H1 (cell line): ENCODE measurements at regions not wholly inside any gene's neighbourhood (a gene's known extent, or its start where the extent isn't known, plus 50 kb on each side); places are given as distances from the start of the nearest gene placed in this dataset.

ENCODE experiments used
- CTCF ChIA-PET: fragments of 300-600 bp; sonication (Branson Sonifier 250); formaldehyde crosslinking; loops from one replicate; lab custom pipeline; 2021; ENCODE audit not compliant: partially characterized antibody; lab: Charles Lee
- POLR2A ChIA-PET: fragments of 300-600 bp; sonication (Branson Sonifier 250); formaldehyde crosslinking; loops from one replicate; lab custom pipeline; 2021; ENCODE audit warnings: inconsistent platforms; ENCODE audit not compliant: partially characterized antibody; lab: Charles Lee
- DNase-seq, 2 experiments: peaks; one replicate each; pipeline versions ENCODE4 v3.0.0 to v3.0.0-alpha.2; 2010 to 2022; ENCODE audit warnings: low spot score in 2 of 2, low read depth in 1 of 2, mixed read lengths in 1 of 2
- FAIRE-seq: peaks from 2 replicates; lab custom pipeline; 2011; peaks lifted over from hg19 to GRCh38; lab: Jason Lieb, UNC
- H2AFZ ChIP-seq: 2 replicates; pipeline ENCODE4 v1.8.1; 2012; ENCODE audit warnings: low read length, inconsistent platforms
- H2AK5ac ChIP-seq: 2 replicates; pipeline ENCODE4 v1.6.1; 2013; ENCODE audit warnings: low read depth, low read length
- H2BK120ac ChIP-seq: replicated peaks from 2 replicates; pipeline ENCODE3; 2013; ENCODE audit warnings: low read depth, low read length, inconsistent platforms
- H2BK12ac ChIP-seq: 2 replicates; pipeline ENCODE4 v1.6.1; 2013; ENCODE audit warnings: low read depth, low read length
- H2BK15ac ChIP-seq: 2 replicates; pipeline ENCODE4 v1.6.1; 2013; ENCODE audit warnings: low read length
- H2BK20ac ChIP-seq: 2 replicates; pipeline ENCODE4 v1.6.1; 2013; ENCODE audit warnings: low read length
- H2BK5ac ChIP-seq: 2 replicates; pipeline ENCODE4 v1.6.1; 2013; ENCODE audit warnings: low read depth, low read length
- H3K14ac ChIP-seq: 2 replicates; pipeline ENCODE4 v1.6.1; 2013; ENCODE audit warnings: inconsistent platforms; ENCODE audit not compliant: insufficient read length
- H3K18ac ChIP-seq: 2 replicates; pipeline ENCODE4 v1.6.1; 2013; ENCODE audit warnings: low read length; ENCODE audit errors: extremely low read depth
- H3K23ac ChIP-seq: 2 replicates; pipeline ENCODE4 v1.6.1; 2013; ENCODE audit warnings: inconsistent platforms; ENCODE audit not compliant: insufficient read length
- H3K23me2 ChIP-seq: 2 replicates; pipeline ENCODE4 v1.6.1; 2013; ENCODE audit warnings: low read depth, low read length
- H3K27ac ChIP-seq: 2 replicates; pipeline ENCODE4 v1.6.1; 2011; ENCODE audit warnings: low read depth, low read length, inconsistent platforms
- H3K27me3 ChIP-seq, 4 experiments: replicated peaks in 1 of 4; 1 replicate in 1 of 4; 2 replicates in 3 of 4; pipeline versions ENCODE4 v1.6.1 to v1.8.1; 2011 to 2013; ENCODE audit warnings: low read length in 3 of 4, mild to moderate bottlenecking in 3 of 4, inconsistent platforms in 2 of 4, mixed read lengths in 2 of 4, moderate library complexity in 1 of 4; ENCODE audit not compliant: control insufficient read depth in 3 of 4, insufficient read depth in 3 of 4; ENCODE audit errors: extremely low read depth in 1 of 4
- H3K36me3 ChIP-seq, 4 experiments: 2 replicates each; pipeline versions ENCODE4 v1.6.1 to v1.8.1; 2011 to 2013; ENCODE audit warnings: mild to moderate bottlenecking in 4 of 4, low read length in 3 of 4, moderate library complexity in 2 of 4, control low read depth in 1 of 4, inconsistent platforms in 1 of 4; ENCODE audit not compliant: insufficient read depth in 4 of 4, control insufficient read depth in 2 of 4
- H3K4ac ChIP-seq: replicated peaks from 2 replicates; pipeline ENCODE3; 2013; ENCODE audit warnings: low read length, low read depth, mixed read lengths, inconsistent platforms; ENCODE audit not compliant: insufficient read length
- H3K4me1 ChIP-seq, 4 experiments: replicated peaks in 1 of 4; 1 replicate in 1 of 4; 2 replicates in 3 of 4; pipeline versions ENCODE4 v1.6.1 to v1.8.1; 2011 to 2013; ENCODE audit warnings: low read length in 3 of 4, inconsistent platforms in 2 of 4, mixed read lengths in 1 of 4; ENCODE audit not compliant: insufficient read depth in 4 of 4, control insufficient read depth in 3 of 4
- H3K4me2 ChIP-seq, 2 experiments: 2 replicates each; pipeline versions ENCODE4 v1.6.1 to v1.8.1; 2011 to 2013; ENCODE audit warnings: low read depth in 2 of 2, low read length in 2 of 2, control low read depth in 1 of 2, inconsistent platforms in 1 of 2, mild to moderate bottlenecking in 1 of 2; ENCODE audit not compliant: insufficient read depth in 1 of 2
- H3K4me3 ChIP-seq, 4 experiments: fragments of 200-600, 300-600 bp in 1 of 4; sonication (generic), shearing (Covaris generic), sonication (Bioruptor Twin) in 1 of 4; 2 replicates each; pipeline versions ENCODE4 v1.5.1 to v1.8.1; 2011 to 2016; ENCODE audit warnings: low read length in 4 of 4, low read depth in 3 of 4, control low read depth in 2 of 4, inconsistent platforms in 2 of 4, mild to moderate bottlenecking in 2 of 4, mixed read lengths in 1 of 4, moderate library complexity in 1 of 4; ENCODE audit not compliant: insufficient read depth in 2 of 4; ENCODE audit errors: extremely low read depth in 1 of 4
- H3K56ac ChIP-seq: replicated peaks from 2 replicates; pipeline ENCODE3; 2013; ENCODE audit warnings: low read depth, mild to moderate bottlenecking, mixed read lengths, low read length, inconsistent platforms; ENCODE audit not compliant: insufficient read length
- H3K79me1 ChIP-seq: 2 replicates; pipeline ENCODE4 v1.6.1; 2013; ENCODE audit warnings: low read depth, low read length, control low read depth
- H3K79me2 ChIP-seq, 2 experiments: 2 replicates each; pipeline versions ENCODE4 v1.6.1 to v1.8.1; 2012 to 2013; ENCODE audit warnings: low read length in 2 of 2, mild to moderate bottlenecking in 2 of 2, inconsistent platforms in 1 of 2; ENCODE audit not compliant: insufficient read depth in 2 of 2, control insufficient read depth in 1 of 2
- H3K9ac ChIP-seq, 4 experiments: replicated peaks in 1 of 4; 1 replicate in 1 of 4; 2 replicates in 3 of 4; pipeline versions ENCODE4 v1.6.1 to v1.8.1; 2011 to 2013; ENCODE audit warnings: low read depth in 3 of 4, low read length in 3 of 4, control low read depth in 2 of 4, mild to moderate bottlenecking in 2 of 4, moderate library complexity in 2 of 4, inconsistent platforms in 1 of 4; ENCODE audit errors: extremely low read depth in 1 of 4
- H3K9me3 ChIP-seq, 2 experiments: 2 replicates each; pipeline versions ENCODE4 v1.6.1 to v1.8.1; 2012 to 2013; ENCODE audit warnings: mild to moderate bottlenecking in 2 of 2, moderate library complexity in 2 of 2, control low read depth in 1 of 2, inconsistent platforms in 1 of 2, low read depth in 1 of 2, low read length in 1 of 2, mixed read lengths in 1 of 2; ENCODE audit not compliant: insufficient read depth in 2 of 2
- H4K20me1 ChIP-seq, 2 experiments: replicated peaks in 1 of 2; 2 replicates each; pipeline versions ENCODE3 to v1.8.1; 2011 to 2013; ENCODE audit warnings: inconsistent platforms in 2 of 2, low read length in 2 of 2, mild to moderate bottlenecking in 1 of 2; ENCODE audit not compliant: insufficient read depth in 2 of 2, control insufficient read depth in 1 of 2
- H4K5ac ChIP-seq: 2 replicates; pipeline ENCODE4 v1.6.1; 2013; ENCODE audit warnings: low read length, low read depth, mixed read lengths, inconsistent platforms; ENCODE audit not compliant: insufficient read length
- H4K8ac ChIP-seq: 2 replicates; pipeline ENCODE4 v1.8.0; 2013; ENCODE audit warnings: mild to moderate bottlenecking, moderate library complexity, low read length, inconsistent platforms; ENCODE audit not compliant: insufficient read depth; ENCODE audit errors: extremely low read depth
- H4K91ac ChIP-seq: replicated peaks from 2 replicates; pipeline ENCODE3; 2013; ENCODE audit warnings: low read length, mixed read lengths, inconsistent platforms; ENCODE audit not compliant: insufficient read length
- KDM4A ChIP-seq: IDR thresholded peaks from one replicate; pipeline ENCODE4 v1.7.1; 2012; ENCODE audit warnings: low read depth, mild to moderate bottlenecking, moderate library complexity, low read length, inconsistent platforms; ENCODE audit not compliant: severe bottlenecking
- POLR2A ChIP-seq, 2 experiments: IDR thresholded peaks; 1 replicate in 1 of 2; 2 replicates in 1 of 2; pipeline ENCODE4 v1.6.1; 2011; ENCODE audit warnings: low read depth in 2 of 2, low read length in 2 of 2, mild to moderate bottlenecking in 2 of 2; ENCODE audit errors: control extremely low read depth in 1 of 2
- WGBS, 2 experiments: shearing (Covaris generic) in 1 of 2; methylation state at CpG; one replicate each; pipeline versions ENCODE4 v1.1.6 to v1.1.7; 2013 to 2015; ENCODE audit warnings: low lambda C conversion rate in 2 of 2, mixed read lengths in 2 of 2, inconsistent platforms in 1 of 2, low coverage in 1 of 2, missing lambda C conversion rate in 1 of 2; ENCODE audit not compliant: insufficient replicate concordance in 2 of 2, insufficient coverage in 1 of 2, insufficient read length in 1 of 2; ENCODE audit errors: extremely low coverage in 1 of 2, missing lambda C conversion rate in 1 of 2; 5-methylcytosine and 5-hydroxymethylcytosine counted together
- TF ChIP-seq, protein P1 (sequence below): IDR thresholded peaks from 2 replicates; pipeline ENCODE4 v1.6.1; 2011; ENCODE audit warnings: low read length, improper control_type of control experiment

GRCh38 chr9:73349476-73349875 lies 197.8 kb downstream of the ANXA1 start:
- no peak overlapping the region for H4K8ac ChIP-seq
- no peak overlapping the region for H2BK15ac ChIP-seq
- H4K91ac ChIP-seq = no peak overlapping the region
- H4K20me1 ChIP-seq = no peaks in the 10 kb centered on the region
- ChIA-PET CTCF (interaction anchor here (0.6 kb wide), 1 partner anchor 360 kb away, joined by 4 read pairs; no protein-coding TSS in a partner anchor), POLR2A (interaction anchor here (0.8 kb wide), 1 partner anchor 75 kb away, joined by 5 read pairs; no protein-coding TSS in a partner anchor)
- H3K36me3 ChIP-seq = no peaks in the 10 kb centered on the region
- no peak overlapping the region for H3K4me3 ChIP-seq
- FAIRE-seq (no peak), DNase-seq (no peak)
- no peak overlapping the region for H3K4me2 ChIP-seq
- 92% methylated on average over 2 of the region's 2 CpGs; no CpG with 5 or more reads in 1 of the 2 experiments for WGBS, 2 experiments
- no peaks in the 10 kb centered on the region for H3K23me2 ChIP-seq
- no peak overlapping the region for H3K14ac ChIP-seq
- H4K5ac ChIP-seq = no peak overlapping the region
- H3K27ac ChIP-seq = no peak overlapping the region
- no peak overlapping the region for H2BK20ac ChIP-seq
- H3K9me3 ChIP-seq = no peaks in the 10 kb centered on the region
- H3K79me1 ChIP-seq = no peaks in the 10 kb centered on the region
- no peak overlapping the region for H3K23ac ChIP-seq
- no peak overlapping the region for H3K56ac ChIP-seq
- H3K18ac ChIP-seq = no peak overlapping the region
- H3K9ac ChIP-seq = no peak overlapping the region
- H3K79me2 ChIP-seq = no peaks in the 10 kb centered on the region
- no peak overlapping the region for H2BK12ac ChIP-seq
- no peak overlapping the region for H3K4ac ChIP-seq
- H2BK120ac ChIP-seq = no peak overlapping the region
- H3K4me1 ChIP-seq = no peaks in the 10 kb centered on the region
- no peak overlapping the region for H2BK5ac ChIP-seq
- no peak overlapping the region for H2AFZ ChIP-seq
- TF ChIP-seq POLR2A (IDR thresholded peaks at IDR 0.05; ENCODE audit: control extremely low read depth in 1 of 2, low read depth in 2 of 2, low read length in 2 of 2) (no peak), KDM4A (no peak)
- TF ChIP-seq, protein P1, sequence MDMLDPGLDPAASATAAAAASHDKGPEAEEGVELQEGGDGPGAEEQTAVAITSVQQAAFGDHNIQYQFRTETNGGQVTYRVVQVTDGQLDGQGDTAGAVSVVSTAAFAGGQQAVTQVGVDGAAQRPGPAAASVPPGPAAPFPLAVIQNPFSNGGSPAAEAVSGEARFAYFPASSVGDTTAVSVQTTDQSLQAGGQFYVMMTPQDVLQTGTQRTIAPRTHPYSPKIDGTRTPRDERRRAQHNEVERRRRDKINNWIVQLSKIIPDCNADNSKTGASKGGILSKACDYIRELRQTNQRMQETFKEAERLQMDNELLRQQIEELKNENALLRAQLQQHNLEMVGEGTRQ = no peak
- no peak overlapping the region for H2AK5ac ChIP-seq
- no peaks in the 10 kb centered on the region for H3K27me3 ChIP-seq
